NOMO-1 treated with dmso at 0.1 percent for 144 hours (cell line): ENCODE measurements at regions not wholly inside any gene's neighbourhood (a gene's known extent, or its start where the extent isn't known, plus 50 kb on each side); places are given as distances from the start of the nearest gene placed in this dataset.

Experiments
- DNase-seq: peaks from one replicate; lab custom pipeline; 2025; ENCODE audit not compliant: unreplicated experiment; lab: John Stamatoyannopoulos, UW

DNA sequence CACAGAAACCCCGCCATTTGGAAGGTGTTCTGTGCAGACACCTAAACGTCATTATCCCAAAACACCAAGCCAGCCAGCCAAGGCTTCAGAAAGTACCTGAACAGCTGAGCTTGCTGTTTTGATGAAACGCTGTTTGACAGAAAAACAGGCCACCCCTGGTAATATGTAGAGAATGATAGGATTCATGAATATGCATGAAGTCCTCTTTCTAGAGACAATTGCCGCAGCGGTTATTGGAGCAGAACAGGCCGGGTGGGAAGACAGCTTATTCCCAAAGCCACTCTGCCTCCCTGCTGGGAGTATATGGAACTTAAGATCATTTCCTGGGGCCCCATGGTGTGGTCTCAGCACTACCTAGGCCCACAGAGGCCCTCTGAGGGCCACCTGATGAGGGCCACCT lies 229.5 kb downstream of the UQCRFS1 start:
- no peak for DNase-seq

DNA sequence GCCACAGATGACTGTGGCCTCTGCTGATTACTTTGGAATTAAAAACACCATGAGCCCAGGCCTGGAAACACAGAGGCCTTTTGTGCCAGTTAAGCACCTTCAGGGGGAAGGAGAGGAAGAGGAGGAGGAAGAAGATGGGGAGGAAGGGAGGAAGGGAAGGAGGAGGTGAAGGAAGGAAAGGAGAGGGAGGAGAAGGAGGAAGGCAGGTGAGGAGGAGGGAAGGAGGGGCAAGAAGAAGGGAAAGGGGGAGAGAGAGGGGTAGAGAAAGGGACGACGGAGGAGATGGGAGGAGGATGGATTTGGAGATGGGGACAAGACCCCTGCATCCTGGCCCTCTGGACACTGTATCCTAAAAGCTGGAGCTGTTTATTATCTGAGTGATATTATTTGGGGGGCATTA lies 231.0 kb downstream of the UQCRFS1 start:
- DNase-seq = no peak

DNA sequence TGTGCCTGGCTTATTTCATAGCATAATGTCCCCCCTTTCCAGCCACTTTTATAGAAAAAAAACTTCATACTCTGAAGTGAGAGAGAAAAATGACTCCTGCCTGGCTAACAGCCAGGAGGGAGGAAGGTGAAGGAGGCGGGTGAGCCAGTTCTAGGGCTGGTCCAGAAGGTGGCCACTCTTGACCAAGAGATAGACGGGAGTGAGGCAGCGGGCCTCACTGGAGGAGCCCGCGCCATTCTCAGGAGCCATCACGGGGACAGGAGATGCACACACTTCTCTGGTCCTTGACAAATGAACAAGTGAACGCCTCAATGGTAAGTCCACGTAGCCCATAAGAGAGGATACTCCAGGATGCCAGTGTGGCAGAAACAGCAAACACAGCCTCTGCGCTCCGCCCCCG lies 231.4 kb downstream of the UQCRFS1 start:
- no peak for DNase-seq

DNA sequence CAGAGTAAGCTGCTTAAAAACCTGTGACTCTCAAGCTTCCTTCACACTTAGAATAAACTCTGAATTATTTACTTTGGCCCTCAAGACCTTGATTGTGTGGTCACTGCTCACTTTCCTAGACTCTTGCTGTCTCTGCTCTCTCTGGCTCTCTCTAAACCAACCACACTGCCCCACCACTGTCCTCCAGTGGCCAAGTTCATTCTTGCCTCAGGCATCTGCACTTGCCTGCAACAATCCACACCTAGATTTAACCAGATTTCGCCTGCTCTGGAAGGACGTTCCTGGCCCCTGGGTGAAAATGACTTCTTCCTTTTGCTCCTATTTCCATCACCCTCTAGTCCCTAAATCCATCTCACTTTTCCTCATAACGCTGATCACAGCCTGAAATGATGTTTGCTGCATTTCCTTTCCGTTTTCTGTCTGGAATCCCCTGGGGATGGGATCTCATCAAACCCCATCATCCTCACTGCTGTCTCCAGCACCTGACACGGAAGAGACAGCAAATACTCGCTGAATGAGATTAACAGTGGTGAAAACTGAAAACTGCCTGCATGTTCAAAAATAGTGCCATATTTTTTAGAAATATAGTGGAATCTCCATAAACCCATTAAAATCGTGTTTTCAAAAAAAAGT lies 232.6 kb downstream of the UQCRFS1 start:
- no peak for DNase-seq

DNA sequence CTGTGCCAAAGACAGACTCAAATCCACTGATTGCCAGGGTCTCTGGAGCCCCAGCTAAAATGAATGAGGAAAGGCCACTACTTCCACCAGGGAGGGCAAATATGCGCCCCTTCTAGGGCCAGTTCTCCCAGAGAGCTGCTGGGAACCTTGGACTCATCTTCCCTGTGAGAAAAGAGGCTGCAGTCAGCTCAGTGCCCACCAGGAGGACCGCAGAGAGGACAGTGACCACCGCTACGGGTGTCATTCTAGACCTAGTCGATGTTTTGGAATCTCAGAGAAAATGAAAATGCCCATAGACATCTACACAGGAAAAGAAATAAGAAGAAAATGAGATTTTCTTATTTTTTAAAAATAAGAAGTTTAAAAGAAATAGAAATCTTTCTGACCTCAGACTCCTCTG lies 235.1 kb downstream of the UQCRFS1 start:
- no peak for DNase-seq

DNA sequence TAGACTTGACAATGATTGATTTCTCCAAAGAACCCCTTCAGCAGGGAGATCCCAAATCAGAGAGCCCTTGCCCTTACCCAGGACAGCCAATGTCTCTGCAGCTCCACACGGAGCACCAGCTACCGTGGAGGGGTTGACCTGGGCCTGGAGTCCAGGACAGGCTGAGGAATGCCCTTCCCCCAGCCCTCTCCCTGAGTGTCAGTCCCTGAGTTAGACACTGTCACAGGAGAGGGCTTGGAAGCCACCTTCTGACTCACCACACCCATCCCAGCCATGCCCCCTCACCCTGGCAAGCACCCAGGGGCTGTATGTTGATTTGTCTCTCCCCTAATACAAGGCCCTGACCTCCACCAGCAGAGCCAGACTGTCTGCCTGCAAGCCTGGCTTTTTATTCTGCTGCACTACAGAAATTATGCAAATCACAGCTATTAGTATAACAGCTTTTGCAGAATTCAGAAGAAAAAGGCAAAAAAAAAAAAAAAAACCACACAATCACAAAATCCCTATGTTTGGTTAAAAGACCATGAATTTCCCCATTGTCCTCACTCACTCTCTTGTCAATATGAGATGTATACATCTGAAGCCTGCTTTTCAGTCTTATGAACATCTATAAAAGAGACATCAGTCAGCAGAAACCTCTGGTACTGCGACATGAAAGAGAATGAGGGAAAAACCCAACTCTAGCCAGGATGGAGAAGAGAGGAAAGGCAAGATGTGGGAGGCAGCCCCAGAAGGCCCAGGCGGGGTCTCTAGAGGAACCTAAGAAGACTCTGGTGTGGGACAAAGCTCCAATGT lies 240.7 kb downstream of the UQCRFS1 start:
- DNase-seq = no peak

DNA sequence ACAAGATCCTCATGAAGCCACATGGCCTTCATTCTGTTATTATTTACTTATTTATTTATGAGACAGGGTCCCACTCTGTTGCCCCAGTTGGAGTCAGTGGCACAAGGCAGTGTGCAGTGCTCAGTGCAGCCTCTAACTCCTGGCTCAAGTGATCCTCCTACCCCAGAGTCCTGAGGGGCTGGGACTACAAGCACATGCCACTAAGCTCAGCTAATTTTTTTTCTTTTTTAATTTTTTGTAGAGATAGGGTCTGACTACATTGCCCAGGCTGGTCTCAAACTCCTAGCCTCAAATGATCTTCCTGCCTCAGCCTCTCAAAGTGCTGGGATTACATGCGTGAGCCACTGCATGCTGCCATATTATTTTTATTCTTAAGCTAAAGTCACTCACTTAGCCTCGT lies 241.4 kb downstream of the UQCRFS1 start:
- no peak for DNase-seq

DNA sequence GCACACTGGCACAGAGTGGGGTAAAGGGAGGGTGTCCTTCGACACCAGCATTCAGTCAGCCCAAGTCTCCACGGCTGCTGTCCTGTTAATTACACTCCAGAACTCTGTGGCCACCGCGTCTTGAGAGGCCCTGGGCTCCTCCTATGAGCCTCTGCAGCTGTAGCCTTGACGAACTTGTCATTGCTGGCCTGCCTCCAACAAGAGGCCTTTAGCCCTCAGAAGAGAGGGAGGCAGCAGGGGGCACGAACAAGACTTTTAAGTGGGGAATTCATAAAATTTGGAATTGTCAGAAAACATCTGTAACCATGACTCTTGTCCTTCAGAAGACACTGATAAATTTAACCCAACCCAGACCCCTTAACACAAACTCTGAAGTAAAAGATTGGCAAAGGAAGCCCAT lies 241.9 kb downstream of the UQCRFS1 start:
- no peak for DNase-seq

DNA sequence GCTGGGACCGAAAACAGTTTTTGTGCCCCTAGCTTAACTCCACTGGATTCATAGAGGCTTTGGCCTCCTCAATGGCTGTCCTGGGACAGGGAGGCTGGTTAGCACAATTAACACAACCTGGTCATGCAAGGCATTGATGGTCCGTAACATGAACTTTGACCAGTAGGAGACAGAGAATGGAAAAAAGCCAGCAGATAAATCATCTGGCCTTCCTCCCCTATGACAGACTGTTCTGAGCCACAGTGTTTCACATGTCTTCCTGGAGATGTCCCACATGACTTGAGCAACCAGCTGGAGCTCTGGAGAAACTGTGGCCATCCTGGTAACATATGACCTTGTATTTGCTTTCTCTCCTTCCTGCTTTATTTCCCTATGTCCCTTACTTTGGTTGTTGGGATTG lies 244.2 kb downstream of the UQCRFS1 start:
- DNase-seq = no peak

DNA sequence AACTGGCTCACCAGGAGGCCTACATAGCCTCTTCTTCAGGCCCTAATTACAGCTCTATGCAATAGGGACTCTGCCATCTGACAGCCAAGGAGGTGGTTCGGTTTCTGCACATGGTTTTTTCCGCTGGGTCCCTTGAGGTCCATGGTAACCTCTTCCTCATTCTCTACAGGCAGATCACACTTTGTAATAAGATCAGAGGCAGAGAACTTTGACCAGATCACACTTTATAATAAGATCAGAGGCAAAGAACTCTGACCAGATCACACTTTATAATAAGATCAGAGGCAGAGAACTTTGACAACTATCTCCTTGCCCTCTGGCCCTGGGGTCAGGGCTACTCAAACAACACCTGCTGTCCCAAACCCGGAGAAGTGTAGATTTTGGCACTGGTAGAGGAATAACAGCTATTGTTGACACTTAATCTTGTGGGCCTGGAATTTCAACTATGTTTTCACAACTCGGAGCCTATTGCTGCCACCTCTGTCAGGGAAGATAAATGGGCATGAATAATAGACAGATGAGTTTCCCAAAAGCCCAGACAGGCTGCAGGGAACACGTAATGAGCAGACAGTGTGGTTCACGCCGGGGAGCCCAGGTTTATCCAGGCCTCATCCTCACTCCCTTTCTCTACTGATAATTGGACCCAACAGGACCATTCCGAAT lies 246.1 kb downstream of the UQCRFS1 start:
- DNase-seq = no peak

DNA sequence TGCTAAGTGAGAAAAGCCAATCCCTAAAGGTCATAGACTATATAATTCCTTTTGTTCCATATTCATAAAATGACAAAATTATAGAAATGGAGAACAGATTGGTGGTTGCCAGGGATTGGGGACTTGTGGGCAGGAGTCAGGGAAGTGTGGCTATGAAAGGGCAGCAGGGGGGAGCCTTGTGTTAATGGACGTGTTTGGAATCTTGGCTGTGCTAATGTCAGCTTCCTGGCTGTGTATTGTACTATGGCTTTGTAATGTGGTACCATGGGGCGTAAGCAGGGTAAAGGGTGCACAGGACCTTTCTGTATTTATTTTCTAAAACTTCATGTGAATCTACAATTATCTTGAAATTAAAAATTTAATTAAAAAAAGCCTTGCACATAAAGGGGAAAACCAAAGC lies 248.5 kb downstream of the UQCRFS1 start:
- DNase-seq = no peak

DNA sequence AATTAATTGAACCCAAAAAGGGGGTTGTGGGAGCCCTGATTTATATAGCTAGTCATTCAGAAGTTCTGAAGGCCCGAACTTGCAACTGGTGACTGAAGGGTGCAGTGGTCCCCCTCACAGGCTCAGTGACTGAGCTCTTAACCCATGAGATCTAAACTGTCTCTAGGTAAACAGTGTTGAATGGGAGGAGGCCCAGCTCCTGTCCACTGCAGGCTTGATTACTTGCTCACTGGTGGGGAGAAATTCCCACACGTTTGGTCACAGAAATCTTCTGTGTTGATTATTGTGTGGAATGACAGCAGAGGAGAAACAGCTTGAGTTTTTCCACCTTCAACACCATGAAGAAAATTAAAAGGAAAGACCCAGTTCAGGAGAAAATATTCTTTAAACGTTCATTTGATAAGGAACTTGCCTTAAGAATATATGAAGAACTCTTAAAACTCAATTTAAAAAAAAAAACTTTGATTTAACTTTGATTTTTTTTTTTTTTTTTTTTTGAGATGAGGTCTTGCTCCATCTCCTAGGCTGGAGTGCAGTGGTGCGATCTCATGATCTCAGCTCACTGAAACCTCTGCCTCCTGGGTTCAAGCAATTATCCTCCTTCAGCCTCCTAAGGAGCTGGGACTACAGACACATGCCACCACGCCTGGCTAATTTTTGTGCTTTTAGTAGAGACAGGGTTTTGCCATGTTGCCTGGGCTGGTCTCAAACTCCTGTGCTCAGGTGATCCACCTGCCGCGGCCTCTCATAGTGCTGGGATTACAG lies 249.3 kb downstream of the UQCRFS1 start:
- DNase-seq = no peak

DNA sequence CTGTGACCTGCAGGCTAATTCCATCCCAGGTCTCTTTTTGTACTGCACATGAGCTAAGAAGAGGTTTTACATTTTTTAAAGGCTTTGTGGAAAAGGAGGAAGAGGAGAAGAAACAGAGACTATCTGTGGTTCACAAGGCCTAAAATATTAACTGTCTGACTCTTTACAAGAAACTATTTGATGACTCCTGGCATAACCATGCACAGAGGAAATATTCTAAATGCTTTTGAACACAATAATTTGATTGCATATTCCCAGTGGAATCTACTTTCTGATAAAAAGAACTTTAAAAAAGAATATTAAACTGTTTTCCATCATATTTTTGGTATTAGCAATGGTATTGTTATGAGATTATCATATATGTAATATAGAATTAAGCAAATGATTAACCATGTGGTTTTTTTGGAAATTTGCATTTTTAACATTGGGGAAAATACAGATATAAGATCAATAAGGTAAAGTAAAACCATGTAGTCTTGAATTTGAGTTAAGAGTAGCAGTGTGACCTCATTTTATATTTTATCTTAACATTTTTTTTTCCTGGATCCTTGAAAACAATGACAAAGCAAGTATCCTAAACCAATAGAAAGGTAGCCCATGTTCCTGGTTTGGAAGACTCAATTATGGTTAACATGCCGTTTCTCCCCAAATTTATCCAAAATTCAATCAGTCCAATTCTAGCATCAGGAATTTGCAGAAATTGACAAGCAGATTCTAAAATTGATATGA lies 251.0 kb downstream of the UQCRFS1 start:
- DNase-seq = no peak

DNA sequence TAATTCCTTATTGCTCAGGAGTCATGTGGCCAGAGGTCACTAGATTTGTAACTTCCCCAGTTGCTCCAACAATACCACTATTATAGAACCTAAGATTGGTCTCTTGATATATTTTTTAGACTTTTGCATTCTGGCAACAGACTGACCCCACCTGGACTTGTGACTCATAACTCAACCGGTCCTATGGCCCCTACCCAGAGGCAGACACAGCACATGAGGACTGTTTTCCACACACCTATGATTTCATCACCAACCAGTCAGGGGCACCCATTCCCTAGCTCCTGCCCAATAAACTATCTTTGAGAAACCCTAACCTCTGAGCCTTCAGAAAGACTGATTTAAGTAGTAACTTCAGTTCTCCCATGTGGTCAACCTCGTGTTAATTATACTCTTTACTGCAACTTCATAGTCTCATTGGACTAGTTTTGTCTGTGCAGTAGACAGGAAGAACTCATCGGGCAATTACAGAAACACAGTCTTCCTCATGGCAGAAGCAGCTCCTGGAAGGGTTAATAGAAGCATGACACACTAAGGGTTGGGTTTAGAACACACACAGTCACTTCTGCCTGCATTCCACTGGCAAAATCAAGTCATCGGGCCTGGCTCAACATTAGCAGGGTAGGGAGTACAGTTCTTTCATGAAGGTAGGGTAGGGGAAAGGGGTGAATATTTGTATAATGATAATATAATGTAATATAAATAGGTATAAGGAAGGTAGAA lies 251.8 kb downstream of the UQCRFS1 start:
- no peak for DNase-seq

DNA sequence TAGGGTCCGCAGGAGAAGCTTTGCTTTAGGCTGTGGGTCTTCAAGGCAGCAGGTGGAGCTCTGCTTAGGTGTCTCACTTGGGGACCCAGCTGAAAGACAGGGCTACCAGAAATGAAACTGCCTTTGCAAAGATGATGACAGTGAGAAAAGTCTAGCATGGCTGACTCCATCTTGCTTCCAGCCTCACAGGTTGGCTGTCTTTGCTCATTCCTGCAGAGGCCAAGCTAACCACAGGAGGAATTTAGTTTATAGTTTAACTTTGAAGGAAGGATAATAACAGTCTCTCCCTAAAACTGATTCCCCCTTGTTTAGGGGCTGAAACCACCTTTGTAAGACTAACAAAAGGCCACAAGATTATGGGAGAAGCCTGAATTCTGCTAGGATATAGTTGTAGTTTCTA lies 252.4 kb downstream of the UQCRFS1 start:
- DNase-seq = no peak

DNA sequence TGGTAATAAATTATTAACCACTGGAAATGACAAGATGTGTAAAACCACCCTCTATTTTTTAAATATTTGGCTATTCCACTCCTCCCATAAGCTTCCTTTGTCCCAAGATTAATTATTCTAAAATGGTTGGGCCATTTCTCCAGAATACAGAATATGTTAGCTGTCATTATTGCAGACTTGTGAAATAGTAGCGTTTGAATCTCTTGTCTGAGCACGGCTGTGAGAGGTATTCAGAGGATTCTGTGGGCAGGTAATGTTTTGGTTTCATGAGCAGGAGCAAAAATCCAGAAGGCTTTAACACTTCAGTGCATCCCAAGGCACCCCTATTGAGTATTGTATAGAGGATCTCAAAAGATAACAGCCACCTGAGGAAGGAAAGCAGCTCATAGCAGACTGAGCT lies 256.0 kb downstream of the UQCRFS1 start:
- no peak for DNase-seq

DNA sequence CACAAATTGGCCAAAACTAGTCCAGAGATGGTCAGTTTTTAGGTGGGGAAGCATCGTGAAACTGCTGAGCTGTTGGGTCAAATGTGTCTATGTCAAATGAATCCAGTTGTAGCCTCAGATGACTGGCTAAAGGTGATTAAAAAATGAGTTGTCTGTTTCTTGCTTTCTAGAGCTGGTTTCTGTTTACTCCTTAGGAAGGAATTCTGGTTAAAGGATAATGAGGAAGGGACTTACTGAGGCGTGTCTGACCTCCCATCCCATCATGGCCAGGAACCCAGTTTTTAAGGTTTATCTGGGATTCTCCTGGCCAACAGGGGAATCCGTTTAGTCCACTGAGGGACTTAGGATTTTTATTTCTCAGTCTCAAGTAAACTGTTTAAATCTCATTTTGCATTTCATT lies 256.5 kb downstream of the UQCRFS1 start:
- DNase-seq = no peak

DNA sequence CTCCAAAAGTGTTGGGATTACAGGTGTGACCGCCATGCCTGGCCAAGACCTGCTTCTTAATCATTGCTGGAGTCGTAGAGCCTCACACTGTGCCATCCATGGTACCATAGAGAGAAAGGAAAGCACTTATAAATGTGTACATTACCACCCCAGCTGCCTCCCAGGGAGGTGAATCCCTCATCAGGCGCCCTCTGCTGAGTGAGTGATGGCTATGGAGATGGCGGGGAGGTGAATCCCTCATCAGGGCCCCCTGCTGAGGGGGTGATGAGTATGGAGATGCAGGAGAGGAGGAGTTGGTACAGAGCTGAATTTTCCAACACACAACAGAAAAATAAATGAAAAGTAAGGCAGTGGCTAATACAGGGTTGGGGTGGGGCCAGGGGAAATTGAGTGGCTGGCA lies 263.4 kb downstream of the UQCRFS1 start:
- no peak for DNase-seq

DNA sequence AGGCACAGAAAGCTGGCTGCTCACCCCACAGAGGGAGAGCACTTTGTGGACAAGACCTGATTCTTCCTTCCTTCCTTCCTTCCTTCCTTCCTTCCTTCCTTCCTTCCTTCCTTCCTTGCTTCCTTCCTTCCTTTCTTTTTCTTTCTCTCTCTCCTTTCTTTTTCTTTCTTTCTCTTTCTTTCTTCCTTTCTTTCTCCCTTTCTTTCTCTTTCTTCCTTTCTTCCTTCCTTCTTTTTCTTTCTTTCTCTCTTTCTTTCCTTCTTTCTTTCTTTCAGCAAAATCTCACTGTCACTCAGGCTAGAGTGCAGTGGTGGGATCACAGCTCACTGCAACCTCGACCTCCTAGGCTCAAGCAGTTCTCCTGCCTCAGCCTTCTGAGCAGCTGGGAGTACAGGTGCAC lies 263.9 kb downstream of the UQCRFS1 start:
- no peak for DNase-seq

DNA sequence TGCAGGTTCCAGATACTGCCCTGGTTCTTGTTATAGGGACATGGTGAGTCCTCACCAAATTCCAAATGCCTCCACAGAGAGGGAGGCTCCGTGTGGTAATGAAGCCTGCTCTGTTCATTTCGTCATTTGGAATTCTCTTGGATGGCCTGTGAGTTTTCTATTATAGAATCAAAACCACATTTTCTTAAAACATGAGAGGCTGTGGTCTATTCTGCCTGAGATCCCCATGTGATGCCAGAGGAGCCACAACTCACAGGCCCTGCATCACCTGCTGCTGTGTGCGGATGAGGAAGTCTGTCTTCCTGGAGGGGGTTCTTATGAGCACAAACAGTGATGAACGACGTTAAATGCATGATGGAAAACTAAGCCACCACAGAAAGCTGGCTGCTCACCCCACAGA lies 264.4 kb downstream of the UQCRFS1 start:
- no peak for DNase-seq
